ENCODE measurements at regions not wholly inside any gene's neighbourhood (a gene's known extent, or its start where the extent isn't known, plus 50 kb on each side); places are given as distances from the start of the nearest gene placed in this dataset.

DNA sequence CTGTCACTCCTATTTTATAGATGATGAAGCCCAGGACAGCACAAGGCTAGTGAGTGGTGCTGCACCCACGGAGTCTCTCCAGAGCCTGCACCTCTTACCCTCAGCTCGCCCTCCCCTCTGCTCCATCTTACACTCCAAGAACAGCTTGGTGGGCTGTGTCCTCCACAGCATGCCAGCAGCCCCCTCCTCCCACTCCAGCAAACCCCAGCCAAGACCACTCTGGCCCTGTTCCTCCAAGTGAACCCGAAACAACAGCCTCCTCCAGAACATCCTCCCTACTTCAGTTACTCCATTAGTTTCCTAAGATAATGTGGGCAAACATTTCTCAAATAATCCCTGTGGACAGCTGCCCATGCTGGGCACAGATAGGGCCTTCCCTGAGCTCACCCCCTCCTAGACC, 62.7 kb upstream of the KLF7 start:
- no peak for TF ChIP-seq GATA2 (IDR thresholded peaks at IDR 0.05; ENCODE audit: low read depth, low read length)
- no peak for TF ChIP-seq GATA3 (IDR thresholded peaks at IDR 0.05; ENCODE audit: low read depth, low read length)
